Epithelial cell of esophagus (primary cell): ENCODE measurements at regions not wholly inside any gene's neighbourhood (a gene's known extent, or its start where the extent isn't known, plus 50 kb on each side); places are given as distances from the start of the nearest gene placed in this dataset.

Experiments
- DNase-seq: peaks from one replicate; pipeline ENCODE4 v3.0.0; 2010; ENCODE audit warnings: low read depth
- H3K4me3 ChIP-seq: 2 replicates; pipeline ENCODE4 v1.5.1; 2011; ENCODE audit warnings: mild to moderate bottlenecking, low read length, control low read depth
- CTCF ChIP-seq: IDR thresholded peaks from 2 replicates; pipeline ENCODE4 v1.5.1; 2011; ENCODE audit warnings: low read depth, mild to moderate bottlenecking, low read length, control low read depth, inconsistent platforms; ENCODE audit not compliant: insufficient read depth; ENCODE audit errors: missing control alignments

- TF ChIP-seq CTCF, result no peak
- DNase-seq, result no peak
- H3K4me3 ChIP-seq, result no peak overlapping the region
Measured at GRCh38 chrX:13198762-13199064, 121.1 kb downstream of the ATXN3L start.

- no peak for DNase-seq
- H3K4me3 ChIP-seq, result no peak overlapping the region
- TF ChIP-seq CTCF, result no peak
Measured at GRCh38 chrX:13198056-13198761, 121.6 kb downstream of the ATXN3L start.

- H3K4me3 ChIP-seq, result no peak overlapping the region
- TF ChIP-seq CTCF, result no peak
- DNase-seq, result no peak
Measured at GRCh38 chrX:13196782-13197181, 123.1 kb downstream of the ATXN3L start.

GRCh38 chrX:13195340-13195739, 124.5 kb downstream of the ATXN3L start:
- no peak for DNase-seq
- H3K4me3 ChIP-seq, result no peak overlapping the region
- TF ChIP-seq CTCF, result no peak

GRCh38 chrX:13194291-13195103, 125.4 kb downstream of the ATXN3L start:
- DNase-seq, result peak; percentile 4
- H3K4me3 ChIP-seq, result no peak overlapping the region
- TF ChIP-seq CTCF, result no peak

- DNase-seq, result no peak
- no peak for TF ChIP-seq CTCF
- no peak overlapping the region for H3K4me3 ChIP-seq
Measured at GRCh38 chrX:13190051-13190450, 129.8 kb downstream of the ATXN3L start.
